ENCODE measurements at regions not wholly inside any gene's neighbourhood (a gene's known extent, or its start where the extent isn't known, plus 50 kb on each side); places are given as distances from the start of the nearest gene placed in this dataset.

GRCh38 chr2:65527451-65528240, 95.2 kb upstream of the SPRED2 start (continued):
- TF ChIP-seq RERE (CRISPR knock-in tag; IDR thresholded peaks at IDR 0.05; ENCODE audit: low read depth) (no peak), NR2C2 (CRISPR knock-in tag; IDR thresholded peaks at IDR 0.05; ENCODE audit: borderline replicate concordance) (peak; percentile 66), TGIF2 (CRISPR knock-in tag; IDR thresholded peaks at IDR 0.05) (0 out of 2 replicates have a peak, but pooled peaks have one; percentile 18), MLLT10 (CRISPR knock-in tag; IDR thresholded peaks at IDR 0.05) (no peak), FOXJ3 (CRISPR knock-in tag; IDR thresholded peaks at IDR 0.05; ENCODE audit: borderline replicate concordance) (peak; percentile 50; the same call in 1 of the 2 replicates), ZFY (CRISPR knock-in tag; IDR thresholded peaks at IDR 0.05) (peak; percentile 34; the same call in 1 of the 2 replicates), ZNF142 (CRISPR knock-in tag; IDR thresholded peaks at IDR 0.05) (peak; percentile 55; the same call in 1 of the 2 replicates), ZBTB14 (CRISPR knock-in tag; IDR thresholded peaks at IDR 0.05) (no peak), FOXA3 (CRISPR knock-in tag; IDR thresholded peaks at IDR 0.05) (peak; percentile 54), ZNF431 (CRISPR knock-in tag; IDR thresholded peaks at IDR 0.05; ENCODE audit: borderline replicate concordance, low read depth) (0 out of 2 replicates have a peak, but pooled peaks have one; percentile 20), ZFP90 (CRISPR knock-in tag; IDR thresholded peaks at IDR 0.05; ENCODE audit: borderline replicate concordance) (peak; percentile 76; the same call in 1 of the 2 replicates), BCL6 (CRISPR knock-in tag; IDR thresholded peaks at IDR 0.05) (peak; percentile 68), GATA4 (IDR thresholded peaks at IDR 0.05; ENCODE audit: borderline replicate concordance, low read depth) (peak; percentile 75; the same call in 1 of the 2 replicates), POLR2AphosphoS2 (IDR thresholded peaks at IDR 0.05; ENCODE audit: low read depth, low read length) (no peak), PHF8 (CRISPR knock-in tag; IDR thresholded peaks at IDR 0.05) (no peak)
